IMR-90 (cell line): ENCODE measurements at regions not wholly inside any gene's neighbourhood (a gene's known extent, or its start where the extent isn't known, plus 50 kb on each side); places are given as distances from the start of the nearest gene placed in this dataset.
A peak's percentile ranks its signal among the peaks of the same experiment; 100 is the strongest.

ENCODE experiments used
- ATAC-seq: fragments of 200-7000 bp; cut with Tn5 transposase; 2 replicates; pipeline ENCODE4 v1.9.1; 2020; ENCODE audit warnings: low read depth, mild to moderate bottlenecking, moderate library complexity
- BruUV-seq: library from RNA; stranded (reverse); fragments of 400-500 nt; replicated peaks from 2 replicates; lab custom pipeline; 2021; lab: Mats Ljungman, UMichigan
- CTCF ChIA-PET: fragments of 300-600 bp; formaldehyde crosslinking; extraction: SDS; loops from one replicate; lab custom pipeline; 2021; ENCODE audit warnings: antibody characterized with exemption; lab: Yijun Ruan, JAX
- POLR2A ChIA-PET: fragments of 300-600 bp; sonication (Branson Sonifier 250); formaldehyde crosslinking; loops from one replicate; lab custom pipeline; 2022; ENCODE audit warnings: antibody characterized with exemption; ENCODE audit not compliant: unreplicated experiment; lab: Charles Lee
- DNase-seq: peaks from one replicate; pipeline ENCODE4 v3.0.0; 2013
- H2AFZ ChIP-seq: replicated peaks from 2 replicates; pipeline ENCODE3; 2013; ENCODE audit warnings: low read length, mild to moderate bottlenecking; ENCODE audit not compliant: poor library complexity
- H2AK5ac ChIP-seq: 2 replicates; pipeline ENCODE4 v1.6.1; 2013; ENCODE audit warnings: low read depth, low read length, inconsistent platforms
- H2AK9ac ChIP-seq: replicated peaks from 2 replicates; pipeline ENCODE3; 2013; ENCODE audit warnings: mild to moderate bottlenecking, low read depth, low read length, moderate library complexity; ENCODE audit not compliant: poor library complexity
- H2BK120ac ChIP-seq: 2 replicates; pipeline ENCODE4 v1.6.1; 2013; ENCODE audit warnings: low read depth, low read length, inconsistent platforms
- H2BK15ac ChIP-seq: 3 replicates; pipeline ENCODE4 v1.6.1; 2013; ENCODE audit warnings: low read depth, low read length, inconsistent platforms
- H2BK20ac ChIP-seq: 2 replicates; pipeline ENCODE4 v1.6.1; 2013; ENCODE audit warnings: low read depth, mild to moderate bottlenecking, inconsistent platforms, low read length, moderate library complexity
- H2BK5ac ChIP-seq: 2 replicates; pipeline ENCODE4 v1.6.1; 2013; ENCODE audit warnings: mild to moderate bottlenecking, low read depth, low read length, inconsistent platforms; ENCODE audit not compliant: poor library complexity, severe bottlenecking
- H3K14ac ChIP-seq: replicated peaks from 2 replicates; pipeline ENCODE4 v1.6.1; 2013; ENCODE audit warnings: low read depth, low read length, inconsistent platforms
- H3K18ac ChIP-seq: 2 replicates; pipeline ENCODE4 v1.6.1; 2013; ENCODE audit warnings: low read depth, low read length, control low read depth
- H3K23ac ChIP-seq: 2 replicates; pipeline ENCODE4 v1.6.1; 2013; ENCODE audit warnings: low read depth, low read length, inconsistent platforms
- H3K27ac ChIP-seq: 2 replicates; pipeline ENCODE4 v1.5.1; 2013; ENCODE audit warnings: mild to moderate bottlenecking, control low read depth, low read length; ENCODE audit not compliant: insufficient read depth
- H3K27me3 ChIP-seq: 2 replicates; pipeline ENCODE4 v1.6.1; 2013; ENCODE audit warnings: low read length; ENCODE audit not compliant: control insufficient read depth, insufficient read depth
- H3K36me3 ChIP-seq: 2 replicates; pipeline ENCODE4 v1.6.1; 2013; ENCODE audit warnings: low read length, mixed read lengths; ENCODE audit not compliant: control insufficient read depth, insufficient read depth
- H3K4ac ChIP-seq: 2 replicates; pipeline ENCODE4 v1.6.1; 2013; ENCODE audit warnings: low read depth, low read length, inconsistent platforms
- H3K4me1 ChIP-seq: 2 replicates; pipeline ENCODE4 v1.6.1; 2013; ENCODE audit warnings: low read length, mixed read lengths; ENCODE audit not compliant: control insufficient read depth, insufficient read depth
- H3K4me2 ChIP-seq: 2 replicates; pipeline ENCODE4 v1.6.1; 2013; ENCODE audit warnings: low read depth, mild to moderate bottlenecking, control low read depth, low read length, moderate library complexity
- H3K4me3 ChIP-seq: 2 replicates; pipeline ENCODE4 v1.5.1; 2013; ENCODE audit warnings: low read depth, mild to moderate bottlenecking, control low read depth, low read length, moderate library complexity; ENCODE audit not compliant: insufficient read depth
- H3K56ac ChIP-seq: 2 replicates; pipeline ENCODE4 v1.6.1; 2013; ENCODE audit warnings: low read length, inconsistent platforms; ENCODE audit not compliant: insufficient read depth; ENCODE audit errors: extremely low read depth
- H3K79me1 ChIP-seq, 2 experiments: 2 replicates each; pipeline ENCODE4 v1.6.1; 2013; ENCODE audit warnings: low read length in 2 of 2, inconsistent platforms in 1 of 2, low read depth in 1 of 2
- H3K9ac ChIP-seq: 2 replicates; pipeline ENCODE4 v1.6.1; 2013; ENCODE audit warnings: low read depth, low read length, control low read depth
- H3K9me1 ChIP-seq: 2 replicates; pipeline ENCODE4 v1.6.1; 2013; ENCODE audit warnings: low read length, inconsistent platforms; ENCODE audit not compliant: insufficient read depth
- H3K9me3 ChIP-seq: 2 replicates; pipeline ENCODE4 v1.6.1; 2013; ENCODE audit warnings: low read length; ENCODE audit not compliant: control insufficient read depth, insufficient read depth
- H4K20me1 ChIP-seq: 2 replicates; pipeline ENCODE4 v1.6.1; 2013; ENCODE audit warnings: low read length, inconsistent platforms; ENCODE audit not compliant: insufficient read depth
- H4K5ac ChIP-seq: 2 replicates; pipeline ENCODE4 v1.6.1; 2013; ENCODE audit warnings: mild to moderate bottlenecking, low read depth, low read length, control low read depth
- H4K8ac ChIP-seq, 2 experiments: 2 replicates each; pipeline ENCODE4 v1.6.1; 2013; ENCODE audit warnings: low read depth in 2 of 2, low read length in 2 of 2, control low read depth in 1 of 2, inconsistent platforms in 1 of 2
- H4K91ac ChIP-seq: 2 replicates; pipeline ENCODE4 v1.6.1; 2013; ENCODE audit warnings: low read depth, low read length, inconsistent platforms; ENCODE audit not compliant: insufficient read depth
- BHLHE40 ChIP-seq: fragments of 150-350 bp; IDR thresholded peaks from 2 replicates; pipeline ENCODE4 v1.6.1; 2016; ENCODE audit warnings: mild to moderate bottlenecking, low read depth, low read length
- CEBPB ChIP-seq: IDR thresholded peaks from 2 replicates; pipeline ENCODE4 v1.6.1; 2012; ENCODE audit warnings: low read depth, low read length, improper control_type of control experiment
- CHD1 ChIP-seq: IDR thresholded peaks from 2 replicates; pipeline ENCODE4 v1.6.1; 2012; ENCODE audit warnings: low read depth, low read length, improper control_type of control experiment
- FOS ChIP-seq: fragments of 150-350 bp; IDR thresholded peaks from 2 replicates; pipeline ENCODE4 v1.6.1; 2016; ENCODE audit warnings: low read depth, low read length
- MAFK ChIP-seq: IDR thresholded peaks from 2 replicates; pipeline ENCODE4 v1.6.1; 2012; ENCODE audit warnings: low read depth, low read length, improper control_type of control experiment
- MXI1 ChIP-seq: IDR thresholded peaks from 2 replicates; pipeline ENCODE4 v1.6.1; 2012; ENCODE audit warnings: low read depth, mild to moderate bottlenecking, low read length, moderate library complexity, borderline replicate concordance
- POLR2A ChIP-seq: IDR thresholded peaks from 2 replicates; pipeline ENCODE4 v1.6.1; 2012; ENCODE audit warnings: mild to moderate bottlenecking, low read depth, low read length
- RAD21 ChIP-seq: IDR thresholded peaks from 2 replicates; pipeline ENCODE4 v1.6.1; 2012; ENCODE audit warnings: low read length, improper control_type of control experiment
- RCOR1 ChIP-seq: IDR thresholded peaks from 2 replicates; pipeline ENCODE4 v1.6.1; 2012; ENCODE audit warnings: mild to moderate bottlenecking, low read length, improper control_type of control experiment; ENCODE audit not compliant: insufficient replicate concordance
- RFX5 ChIP-seq: IDR thresholded peaks from 2 replicates; pipeline ENCODE4 v1.8.0; 2012; ENCODE audit warnings: low read depth, mild to moderate bottlenecking, low read length, moderate library complexity
- SMC3 ChIP-seq: fragments of 150-350 bp; IDR thresholded peaks from 2 replicates; pipeline ENCODE4 v1.6.1; 2016; ENCODE audit warnings: low read depth, mild to moderate bottlenecking, antibody characterized with exemption, low read length, moderate library complexity
- WGBS, 2 experiments: methylation state at CpG; one replicate each; pipeline versions ENCODE4 v1.1.5 to v1.1.7; 2013; ENCODE audit warnings: missing lambda C conversion rate in 2 of 2; ENCODE audit not compliant: insufficient read length in 1 of 2; ENCODE audit errors: extremely low coverage in 2 of 2; 5-methylcytosine and 5-hydroxymethylcytosine counted together
- dilution Hi-C: fragments of 300-500 bp; cut with HindIII; formaldehyde crosslinking; loops from one replicate; pipeline ENCODE4 v1.14.3; 2018; ENCODE audit warnings: low sequenced_read_pairs; ENCODE audit not compliant: unreplicated experiment
- in situ Hi-C: fragments of 300-500 bp; cut with MboI; formaldehyde crosslinking; loops from 3 replicates; pipeline ENCODE4 v1.14.3; 2019; ENCODE audit warnings: low sequenced_read_pairs, inconsistent platforms, mixed read lengths
- intact Hi-C: fragments of 100-400 bp; cut with micrococcal nuclease; formaldehyde crosslinking; loops from 2 replicates; pipeline ENCODE4 v1.10.0; 2022
- TF ChIP-seq, protein P1 (sequence below): fragments of 150-350 bp; IDR thresholded peaks from 2 replicates; pipeline ENCODE4 v1.6.1; 2017; ENCODE audit warnings: mild to moderate bottlenecking, antibody characterized with exemption, low read length, low read depth
- TF ChIP-seq, protein P2 (sequence below): fragments of 150-350 bp; IDR thresholded peaks from 2 replicates; pipeline ENCODE4 v1.6.1; 2016; ENCODE audit warnings: low read depth, mild to moderate bottlenecking, low read length, moderate library complexity, borderline replicate concordance

- peak overlapping the region; percentile 79 to 95 for H4K8ac ChIP-seq
- no CpG with 5 or more reads among the region's 4 CpGs for WGBS, 2 experiments
- peak overlapping the region; percentile 94 for H3K56ac ChIP-seq
- intact Hi-C loops = loop anchor here (1.0 to 2.0 kb wide), 2 partner anchors 37 to 123 kb away; no protein-coding TSS in a partner anchor
- H2AFZ ChIP-seq = peak overlapping the region; percentile 15
- H3K4me1 ChIP-seq = peaks cover 36% of the 10 kb centered on the region
- peak overlapping the region; percentile 80 for H4K5ac ChIP-seq
- peak overlapping the region; percentile 98 for H3K27ac ChIP-seq
- H2BK15ac ChIP-seq = peak overlapping the region; percentile 99
- H3K9me1 ChIP-seq = peaks cover 24% of the 10 kb centered on the region
- H2AK5ac ChIP-seq = peak overlapping the region; percentile 99
- H3K36me3 ChIP-seq = no peaks in the 10 kb centered on the region
- H3K18ac ChIP-seq = peak overlapping the region; percentile 82
- peak overlapping the region; percentile 99 for H3K14ac ChIP-seq
- ChIA-PET CTCF (interaction anchor here (1.3 kb wide), 1 partner anchor 9 kb away, joined by 3 read pairs; no protein-coding TSS in a partner anchor), POLR2A (interaction anchor here (0.6 to 1.5 kb wide), 2 partner anchors 122 to 141 kb away, joined by 4 to 5 read pairs; partner anchors contain the start of gene RAI14)
- H3K79me1 ChIP-seq = peaks cover 10 to 28% of the 10 kb centered on the region in 2 experiments; a peak in 3 of 4 replicates
- no peaks in the 10 kb centered on the region for H3K9me3 ChIP-seq
- H3K23ac ChIP-seq = peak overlapping the region; percentile 99
- H2BK120ac ChIP-seq = peak overlapping the region; percentile 99
- BruUV-seq = no TSS peak
- peak overlapping the region; percentile 73 for H3K4me2 ChIP-seq
- H3K9ac ChIP-seq = peak overlapping the region; percentile 72; the same call in 1 of the 2 replicates
- ATAC-seq = peak; percentile 61
- H2BK5ac ChIP-seq = peak overlapping the region; percentile 100
- H3K27me3 ChIP-seq = no peaks in the 10 kb centered on the region
- DNase-seq = peak; percentile 97
- peak overlapping the region; percentile 98 for H4K91ac ChIP-seq
- no peak overlapping the region for H3K4me3 ChIP-seq
- H4K20me1 ChIP-seq = peaks cover 3% of the 10 kb centered on the region; the same call in 1 of the 2 replicates
- peak overlapping the region; percentile 100 for H3K4ac ChIP-seq
- in situ Hi-C loops = no loop called here
- peak overlapping the region; percentile 99 for H2BK20ac ChIP-seq
- dilution Hi-C loops = no loop called here
- H2AK9ac ChIP-seq = peak overlapping the region; percentile 82
- TF ChIP-seq FOS = no peak
- TF ChIP-seq SMC3 = no peak
- no peak for TF ChIP-seq RCOR1
- TF ChIP-seq MXI1 = no peak
- no peak for TF ChIP-seq CHD1
- TF ChIP-seq, protein P1, sequence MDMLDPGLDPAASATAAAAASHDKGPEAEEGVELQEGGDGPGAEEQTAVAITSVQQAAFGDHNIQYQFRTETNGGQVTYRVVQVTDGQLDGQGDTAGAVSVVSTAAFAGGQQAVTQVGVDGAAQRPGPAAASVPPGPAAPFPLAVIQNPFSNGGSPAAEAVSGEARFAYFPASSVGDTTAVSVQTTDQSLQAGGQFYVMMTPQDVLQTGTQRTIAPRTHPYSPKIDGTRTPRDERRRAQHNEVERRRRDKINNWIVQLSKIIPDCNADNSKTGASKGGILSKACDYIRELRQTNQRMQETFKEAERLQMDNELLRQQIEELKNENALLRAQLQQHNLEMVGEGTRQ = no peak
- no peak for TF ChIP-seq RAD21
- TF ChIP-seq CEBPB = peak; percentile 32; the same call in 1 of the 2 replicates
- no peak for TF ChIP-seq POLR2A
- no peak for TF ChIP-seq RFX5
- TF ChIP-seq, protein P2, sequence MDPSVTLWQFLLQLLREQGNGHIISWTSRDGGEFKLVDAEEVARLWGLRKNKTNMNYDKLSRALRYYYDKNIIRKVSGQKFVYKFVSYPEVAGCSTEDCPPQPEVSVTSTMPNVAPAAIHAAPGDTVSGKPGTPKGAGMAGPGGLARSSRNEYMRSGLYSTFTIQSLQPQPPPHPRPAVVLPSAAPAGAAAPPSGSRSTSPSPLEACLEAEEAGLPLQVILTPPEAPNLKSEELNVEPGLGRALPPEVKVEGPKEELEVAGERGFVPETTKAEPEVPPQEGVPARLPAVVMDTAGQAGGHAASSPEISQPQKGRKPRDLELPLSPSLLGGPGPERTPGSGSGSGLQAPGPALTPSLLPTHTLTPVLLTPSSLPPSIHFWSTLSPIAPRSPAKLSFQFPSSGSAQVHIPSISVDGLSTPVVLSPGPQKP = no peak
- TF ChIP-seq BHLHE40 = no peak
- TF ChIP-seq MAFK = 0 out of 2 replicates have a peak, but pooled peaks have one; percentile 3
Measured at GRCh38 chr5:34533582-34534522, 122.3 kb upstream of the RAI14 start.
